ENCODE measurements at regions not wholly inside any gene's neighbourhood (a gene's known extent, or its start where the extent isn't known, plus 50 kb on each side); places are given as distances from the start of the nearest gene placed in this dataset.

DNA sequence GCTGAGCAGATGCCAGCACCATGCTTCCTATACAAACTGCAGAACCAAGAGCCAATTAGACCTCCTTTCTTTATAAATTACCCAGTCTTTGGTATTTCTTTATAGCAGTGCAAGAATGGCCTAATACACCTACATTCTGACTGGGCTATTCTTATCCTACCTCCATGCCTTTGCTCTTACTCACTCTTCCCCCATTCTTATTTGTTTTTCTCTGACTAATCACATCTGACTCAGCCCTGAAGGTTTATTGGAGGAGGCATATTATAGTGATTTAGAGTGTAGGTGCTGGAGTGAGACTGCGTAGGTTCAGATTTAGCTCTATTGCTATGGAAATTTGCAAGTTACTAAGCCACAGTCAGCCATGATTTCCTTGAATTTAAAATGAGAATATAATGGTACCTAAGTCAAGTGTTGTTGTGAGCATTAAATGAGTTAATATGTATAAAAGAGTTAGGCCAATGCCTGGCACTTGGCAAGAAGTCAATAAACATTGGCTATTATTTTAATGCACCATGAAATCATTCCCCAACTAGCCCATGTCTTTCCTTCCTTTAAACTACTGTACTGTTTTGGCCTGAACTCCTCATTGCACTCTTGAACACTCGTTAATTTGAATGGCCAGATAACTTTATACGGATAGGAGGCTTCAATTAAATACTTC lies 531.2 kb upstream of the ZNF608 start:
- Histone ChIP-seq H4K20me1 (ENCODE audit: insufficient read depth, low read length) (no peaks in the 10 kb centered on the region), H3K27ac (ENCODE audit: extremely low read length, insufficient read depth, low read length) (no peak overlapping the region), H3K9me3 (ENCODE audit: low read length) (no peaks in the 10 kb centered on the region), H3K27me3 (ENCODE audit: control insufficient read depth in 1 of 2, insufficient read depth in 2 of 2, low read length in 2 of 2) (no peaks in the 10 kb centered on the region; a peak in 1 of 5 replicates), H3K4me2 (ENCODE audit: low read depth, low read length) (no peak overlapping the region), H3K9ac (ENCODE audit: insufficient read depth, low read depth, low read length) (no peak overlapping the region), H3K4me3 (replicated peaks in 1 of 3; ENCODE audit: insufficient read depth in 1 of 3, low read depth in 2 of 3, low read length in 3 of 3) (no peak overlapping the region), H3K4me1 (ENCODE audit: insufficient read depth, low read length) (no peaks in the 10 kb centered on the region), H3K79me2 (ENCODE audit: insufficient read depth, low read length) (no peaks in the 10 kb centered on the region), H2AFZ (ENCODE audit: low read length) (no peak overlapping the region), H3K36me3 (replicated peaks in 1 of 2; ENCODE audit: control insufficient read depth in 1 of 2, insufficient read depth in 2 of 2, low read length in 2 of 2) (no peaks in the 10 kb centered on the region)
- 14% methylated on average over 3 of the region's 3 CpGs for WGBS (ENCODE audit: low lambda C conversion rate)
- TF ChIP-seq, protein P1, sequence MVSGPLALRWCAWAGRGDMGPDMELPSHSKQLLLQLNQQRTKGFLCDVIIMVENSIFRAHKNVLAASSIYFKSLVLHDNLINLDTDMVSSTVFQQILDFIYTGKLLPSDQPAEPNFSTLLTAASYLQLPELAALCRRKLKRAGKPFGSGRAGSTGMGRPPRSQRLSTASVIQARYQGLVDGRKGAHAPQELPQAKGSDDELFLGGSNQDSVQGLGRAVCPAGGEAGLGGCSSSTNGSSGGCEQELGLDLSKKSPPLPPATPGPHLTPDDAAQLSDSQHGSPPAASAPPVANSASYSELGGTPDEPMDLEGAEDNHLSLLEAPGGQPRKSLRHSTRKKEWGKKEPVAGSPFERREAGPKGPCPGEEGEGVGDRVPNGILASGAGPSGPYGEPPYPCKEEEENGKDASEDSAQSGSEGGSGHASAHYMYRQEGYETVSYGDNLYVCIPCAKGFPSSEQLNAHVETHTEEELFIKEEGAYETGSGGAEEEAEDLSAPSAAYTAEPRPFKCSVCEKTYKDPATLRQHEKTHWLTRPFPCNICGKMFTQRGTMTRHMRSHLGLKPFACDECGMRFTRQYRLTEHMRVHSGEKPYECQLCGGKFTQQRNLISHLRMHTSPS (CRISPR knock-in tag; IDR thresholded peaks at IDR 0.05; ENCODE audit: low read depth), result no peak
- TF ChIP-seq HNRNPUL1 (IDR thresholded peaks at IDR 0.05; ENCODE audit: low read depth, low read length), result no peak
- TF ChIP-seq, protein P2, sequence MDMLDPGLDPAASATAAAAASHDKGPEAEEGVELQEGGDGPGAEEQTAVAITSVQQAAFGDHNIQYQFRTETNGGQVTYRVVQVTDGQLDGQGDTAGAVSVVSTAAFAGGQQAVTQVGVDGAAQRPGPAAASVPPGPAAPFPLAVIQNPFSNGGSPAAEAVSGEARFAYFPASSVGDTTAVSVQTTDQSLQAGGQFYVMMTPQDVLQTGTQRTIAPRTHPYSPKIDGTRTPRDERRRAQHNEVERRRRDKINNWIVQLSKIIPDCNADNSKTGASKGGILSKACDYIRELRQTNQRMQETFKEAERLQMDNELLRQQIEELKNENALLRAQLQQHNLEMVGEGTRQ (IDR thresholded peaks at IDR 0.05; ENCODE audit: low read depth, low read length), result no peak
- TF ChIP-seq, protein P2 (CRISPR knock-in tag; IDR thresholded peaks at IDR 0.05; ENCODE audit: borderline replicate concordance), result no peak
- TF ChIP-seq, protein P3, sequence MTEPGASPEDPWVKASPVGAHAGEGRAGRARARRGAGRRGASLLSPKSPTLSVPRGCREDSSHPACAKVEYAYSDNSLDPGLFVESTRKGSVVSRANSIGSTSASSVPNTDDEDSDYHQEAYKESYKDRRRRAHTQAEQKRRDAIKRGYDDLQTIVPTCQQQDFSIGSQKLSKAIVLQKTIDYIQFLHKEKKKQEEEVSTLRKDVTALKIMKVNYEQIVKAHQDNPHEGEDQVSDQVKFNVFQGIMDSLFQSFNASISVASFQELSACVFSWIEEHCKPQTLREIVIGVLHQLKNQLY (CRISPR knock-in tag; IDR thresholded peaks at IDR 0.05), result no peak
- no peak for FAIRE-seq
- in situ Hi-C loops (cut with HindIII; ENCODE audit: extremely low pct_ligation_motif_present, low pct_unique_long_range_greater_than_20kb) (no loop called here), intact Hi-C loops (cut with micrococcal nuclease; ENCODE audit: unreplicated experiment) (no loop called here)
- POLR2A ChIA-PET, result no interaction called here
- CTCF ChIA-PET (ENCODE audit: low intra/inter-chr PET ratio, low total read pairs), result no interaction called here
- no peak; the same call in 2 of the 3 replicates for ATAC-seq
- peak; percentile 14 for DNase-seq (ENCODE audit: low spot score)
- BruUV-seq (replicated peaks), result no TSS peak

Measured in HepG2 (cell line).